Stimulated activated CD4-positive, alpha-beta T cell treated with anti-CD3 and anti-CD28 coated beads, Interleukin-4, amount 100 ng/mL, for 48 hours (primary cell): ENCODE measurements at regions not wholly inside any gene's neighbourhood (a gene's known extent, or its start where the extent isn't known, plus 50 kb on each side); places are given as distances from the start of the nearest gene placed in this dataset.

Experiments used
- DNase-seq, 2 donors: peaks; one replicate each; pipeline ENCODE4 v3.0.0-alpha.2; 2020; ENCODE audit warnings: low read depth in 2 of 2

DNA sequence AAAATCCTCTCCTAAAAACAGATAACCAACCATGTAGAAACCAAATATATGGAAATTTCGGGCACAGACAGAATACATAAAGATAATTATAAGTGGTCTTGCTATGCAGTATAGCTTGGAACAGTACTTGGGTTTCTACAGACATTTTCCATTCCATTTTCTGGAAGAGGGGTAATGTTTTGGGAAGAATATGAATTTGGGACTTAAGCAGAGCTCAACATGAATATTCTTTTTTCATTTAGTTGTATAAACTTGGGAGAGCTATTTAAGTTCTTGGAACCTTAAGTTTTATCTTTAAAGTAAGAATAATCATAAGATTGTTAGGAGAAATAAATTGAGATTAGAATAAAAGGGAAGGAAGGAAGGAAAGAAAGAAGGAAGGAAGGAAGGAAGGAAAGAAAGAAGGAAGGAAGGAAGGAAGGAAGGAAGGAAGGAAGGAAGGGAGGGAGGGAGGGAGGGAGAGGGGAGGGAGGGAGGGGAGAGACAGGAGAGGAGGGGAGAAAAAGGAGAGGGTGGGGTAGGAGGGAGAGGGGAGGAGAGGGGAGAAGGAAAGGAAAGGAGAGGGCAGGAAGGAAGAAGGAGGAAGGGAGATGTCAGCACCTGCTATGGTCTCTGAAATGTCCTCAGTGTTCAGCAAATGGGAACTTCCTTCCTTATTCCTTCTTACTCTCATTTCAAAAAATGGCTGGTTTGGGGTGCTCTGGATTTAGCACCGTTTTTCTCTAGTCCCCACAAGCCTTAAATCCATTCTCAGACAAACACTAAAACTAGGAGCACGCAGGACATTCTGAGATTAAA lies 248.3 kb downstream of the LY86 start:
- no peak for DNase-seq

DNA sequence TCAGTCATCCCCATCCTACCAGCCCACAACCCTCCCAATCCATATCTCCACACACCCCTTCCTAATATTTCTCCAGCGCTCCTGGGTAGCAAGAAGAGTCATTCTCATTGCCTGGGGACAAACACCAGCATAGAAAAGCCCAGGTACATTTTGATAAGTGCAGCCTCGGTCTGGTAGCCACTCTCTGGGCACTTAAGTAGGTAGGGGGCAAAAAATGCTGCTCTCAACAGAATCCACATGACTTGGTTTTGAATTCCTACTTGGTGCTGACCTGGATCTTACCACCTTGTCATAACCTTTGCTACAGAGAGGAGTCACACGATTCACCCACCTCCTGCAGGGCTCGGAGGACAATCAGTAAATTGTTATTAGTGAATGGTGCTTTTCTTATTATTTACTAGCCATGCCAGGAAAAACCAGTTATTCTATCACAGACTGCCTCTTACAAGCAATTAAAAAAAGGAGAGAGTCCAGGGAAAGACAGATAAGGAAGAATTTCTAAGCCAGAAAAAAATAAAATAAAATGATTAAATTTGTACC lies 249.1 kb downstream of the LY86 start:
- DNase-seq, result no peak

DNA sequence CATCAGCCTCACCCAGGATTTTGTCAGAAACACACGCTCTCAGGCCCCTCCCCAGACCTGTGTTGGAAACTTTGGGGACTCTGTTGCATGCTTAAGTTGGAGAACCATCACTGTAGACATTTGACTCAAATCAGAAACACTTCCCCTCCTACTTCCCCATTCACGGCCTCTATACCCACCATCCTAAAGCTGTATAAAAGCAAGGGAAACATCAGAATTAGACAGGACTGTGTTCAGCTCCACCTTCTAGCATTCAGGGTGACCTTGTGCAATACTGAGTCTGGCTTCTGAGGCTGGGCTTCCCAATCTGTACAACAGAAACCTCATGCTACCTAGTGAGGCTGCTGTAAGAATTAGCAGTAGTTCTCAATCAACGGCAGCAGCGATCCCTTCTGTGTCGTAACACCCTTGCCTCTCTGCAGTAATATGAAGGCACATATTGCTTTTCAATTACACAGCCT lies 252.3 kb downstream of the LY86 start:
- no peak for DNase-seq

DNA sequence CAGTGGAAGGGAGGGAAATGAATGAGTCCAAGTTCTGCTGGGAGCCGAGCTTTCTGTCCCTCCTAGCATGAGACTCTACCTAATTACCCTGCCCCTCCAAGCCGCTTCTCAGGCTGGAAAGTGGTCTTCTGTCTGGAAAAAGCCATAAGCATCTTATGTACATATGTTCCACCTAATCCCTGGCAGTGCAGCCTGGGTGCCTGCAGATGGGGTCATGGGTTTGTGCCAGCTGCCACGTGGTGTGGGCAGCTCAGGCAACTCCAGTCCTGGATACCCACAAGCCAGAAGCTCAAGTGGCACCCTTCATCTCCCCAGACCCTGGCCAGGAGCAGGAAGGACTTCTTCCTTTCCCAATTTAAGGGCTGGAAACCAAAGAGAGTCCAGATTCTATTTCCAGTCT lies 253.1 kb downstream of the LY86 start:
- no peak for DNase-seq

DNA sequence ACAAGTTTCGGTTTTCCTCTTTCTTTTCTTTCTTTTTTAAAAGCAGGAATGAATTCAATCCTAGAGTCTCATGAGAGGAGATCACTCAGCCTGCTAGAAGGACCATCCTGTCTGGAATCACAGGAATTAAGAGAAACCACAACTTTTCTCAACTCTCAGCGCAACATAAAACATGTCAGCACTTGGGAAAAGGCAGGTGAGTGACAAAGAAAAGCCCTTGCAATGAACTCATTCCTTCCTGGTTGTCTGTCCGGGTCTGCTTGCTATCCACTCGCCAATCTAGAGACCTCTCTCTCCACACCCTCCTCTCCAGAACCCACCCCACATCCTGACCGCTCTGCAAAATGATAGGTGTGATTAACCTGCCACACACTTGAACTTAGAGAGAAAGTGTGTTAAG lies 253.8 kb downstream of the LY86 start:
- no peak for DNase-seq

DNA sequence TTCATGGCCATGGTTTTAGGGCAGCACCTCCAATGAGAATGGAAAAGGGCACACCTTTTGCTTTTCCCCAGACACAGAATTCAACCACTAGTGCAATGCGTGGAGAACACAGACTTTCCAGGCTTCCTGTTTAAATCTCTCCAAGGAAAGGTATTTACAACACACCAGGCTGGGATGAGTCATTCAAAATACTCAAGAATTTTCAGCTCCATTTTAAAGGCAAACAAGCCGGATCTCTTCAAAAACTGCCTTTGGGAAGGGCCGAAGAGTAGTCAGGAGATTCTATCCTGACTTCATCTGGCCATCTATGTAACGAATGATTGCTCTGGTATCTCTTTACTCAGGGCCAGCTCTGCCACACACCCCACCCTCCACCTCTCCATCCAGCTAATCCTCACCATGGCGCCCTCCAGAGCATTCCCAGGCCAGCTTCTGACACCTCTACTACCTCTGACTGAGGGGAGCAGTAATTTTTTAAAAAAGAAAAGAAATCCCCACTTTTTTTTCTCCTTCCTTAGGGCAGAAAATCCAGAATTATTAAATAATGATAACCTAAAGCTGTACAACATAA lies 254.6 kb downstream of the LY86 start:
- DNase-seq, result no peak

DNA sequence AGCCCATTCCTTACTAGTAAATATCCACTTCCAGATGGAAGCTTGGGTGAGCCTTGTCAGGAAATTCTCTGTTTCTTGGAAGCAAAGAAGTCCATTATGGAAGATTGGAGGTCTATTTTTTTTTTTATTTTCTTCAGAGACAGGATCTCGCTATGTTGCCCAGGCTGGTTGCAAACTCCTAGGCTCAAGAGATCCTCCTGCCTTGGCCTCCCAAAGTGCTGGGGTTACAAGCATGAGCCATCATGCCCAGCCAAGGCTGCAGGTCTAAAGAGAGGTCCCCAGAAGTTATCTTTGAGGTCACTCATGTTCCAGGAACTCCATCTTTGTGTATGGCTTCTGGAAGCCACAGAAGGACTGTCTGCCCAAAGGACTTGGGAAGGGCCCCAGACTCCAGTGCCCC lies 255.3 kb downstream of the LY86 start:
- DNase-seq, result no peak

DNA sequence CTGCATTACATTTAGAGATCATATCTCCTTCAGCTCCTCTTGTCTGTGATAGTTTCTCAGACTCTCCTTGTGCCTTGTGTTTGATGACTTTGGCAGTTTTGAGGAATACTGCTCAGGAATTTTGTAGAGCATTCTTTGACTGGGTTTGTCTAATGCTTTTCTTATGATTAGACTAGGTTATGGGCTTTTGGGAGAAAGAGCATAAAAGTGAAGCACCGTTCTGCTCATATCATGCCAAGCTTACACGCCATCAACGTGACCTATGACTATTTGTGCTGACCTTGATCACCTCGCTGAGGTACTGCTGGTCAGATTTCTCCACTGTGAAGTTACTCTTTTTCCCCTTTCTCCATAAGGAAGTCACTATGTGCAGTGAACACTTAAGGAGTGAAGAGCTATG lies 256.0 kb downstream of the LY86 start:
- DNase-seq, result no peak

DNA sequence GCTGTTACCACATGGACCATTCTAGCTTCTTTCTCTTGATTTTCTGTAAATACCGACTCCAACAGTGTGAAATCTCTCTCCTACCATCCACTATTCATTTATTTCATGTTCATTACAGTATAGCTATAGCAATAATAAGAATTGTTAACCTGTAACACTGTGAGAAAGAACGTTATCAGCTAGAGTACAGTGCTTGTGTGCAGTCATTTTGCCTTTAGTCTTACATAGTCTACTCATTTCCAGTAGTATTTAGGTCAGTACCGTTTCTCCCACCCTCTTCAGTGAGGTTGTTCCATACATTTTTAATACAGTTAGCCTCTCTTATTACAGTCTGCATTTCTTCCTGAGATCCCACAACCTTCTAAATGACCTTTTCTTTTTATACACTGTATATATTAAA lies 257.1 kb downstream of the LY86 start:
- no peak for DNase-seq

DNA sequence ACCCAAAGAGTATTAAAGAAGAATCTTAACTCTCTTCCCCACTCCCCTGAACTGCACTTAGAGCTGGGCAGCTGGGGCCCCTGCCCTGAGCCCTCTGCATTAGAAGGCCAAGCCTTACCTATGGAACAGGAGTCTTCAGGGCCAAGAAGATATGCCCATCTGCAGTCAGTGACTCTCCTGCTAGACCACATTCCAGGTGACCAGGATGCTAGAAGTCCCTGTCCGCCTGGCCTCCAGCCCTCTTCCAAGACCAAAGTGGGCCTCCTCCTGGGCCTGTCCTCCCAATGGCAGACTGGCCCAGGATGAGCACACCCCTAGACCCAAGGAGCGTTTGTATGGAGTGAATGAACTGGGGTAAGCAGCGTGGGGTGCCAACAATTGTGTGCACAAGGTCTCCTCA lies 259.1 kb downstream of the LY86 start:
- DNase-seq, result no peak

DNA sequence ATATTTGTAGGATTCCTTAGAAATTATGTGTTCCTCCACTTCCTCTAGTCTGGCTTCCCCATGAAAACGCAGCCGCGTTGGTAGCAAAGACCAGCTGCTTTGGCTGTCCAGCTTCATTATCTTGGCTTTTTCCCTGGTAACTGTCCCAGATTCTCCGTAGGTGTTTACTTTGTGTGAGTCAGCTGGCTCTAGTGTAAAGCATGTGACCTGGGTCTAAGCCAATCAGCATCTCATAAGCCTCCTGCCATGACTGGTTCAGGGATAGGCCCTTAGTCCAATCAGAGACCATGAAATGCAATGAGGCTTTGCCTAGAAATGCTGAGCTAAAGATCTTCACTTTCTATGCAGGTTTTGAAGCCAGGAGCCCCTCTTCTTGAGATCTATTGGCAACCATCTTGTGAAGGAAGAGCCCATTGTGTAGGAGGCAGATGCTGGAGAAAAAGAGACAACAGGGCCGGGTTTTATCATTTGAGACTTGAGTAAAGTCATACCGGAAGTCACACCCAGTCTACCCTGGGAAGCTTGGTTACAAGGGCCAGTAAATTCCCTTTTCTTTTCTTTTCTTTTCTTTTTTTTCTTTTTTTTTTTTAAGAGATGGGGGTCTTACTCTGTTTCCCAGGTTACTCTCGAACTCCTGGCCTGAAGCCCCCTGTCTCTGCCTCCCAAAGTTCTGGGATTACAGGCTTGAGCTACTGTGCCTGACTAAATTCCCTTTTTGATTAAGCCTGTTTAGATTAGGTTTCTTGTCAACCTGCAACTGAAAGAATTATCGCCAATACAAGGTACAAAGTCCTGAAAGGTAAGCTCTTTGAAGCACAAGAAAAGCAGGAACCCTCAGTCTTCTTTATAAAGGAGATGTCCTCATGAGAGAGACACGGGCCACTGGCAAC lies 256.5 kb upstream of the RREB1 start:
- no peak for DNase-seq

DNA sequence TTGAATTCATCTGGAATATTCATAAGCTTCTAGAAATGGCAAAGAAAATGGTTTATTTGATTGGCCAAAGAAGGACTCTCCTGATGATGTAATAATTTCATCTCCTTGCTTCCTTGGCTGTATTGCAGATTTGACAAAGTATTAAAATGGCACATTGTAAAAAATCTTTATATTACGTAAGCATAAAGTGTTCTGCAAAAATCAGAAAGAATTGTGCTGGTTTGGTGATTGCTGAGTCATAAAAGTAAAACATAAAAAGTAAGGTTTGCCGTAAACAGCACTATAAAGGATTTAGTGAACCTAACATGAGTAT lies 255.9 kb upstream of the RREB1 start:
- no peak for DNase-seq

DNA sequence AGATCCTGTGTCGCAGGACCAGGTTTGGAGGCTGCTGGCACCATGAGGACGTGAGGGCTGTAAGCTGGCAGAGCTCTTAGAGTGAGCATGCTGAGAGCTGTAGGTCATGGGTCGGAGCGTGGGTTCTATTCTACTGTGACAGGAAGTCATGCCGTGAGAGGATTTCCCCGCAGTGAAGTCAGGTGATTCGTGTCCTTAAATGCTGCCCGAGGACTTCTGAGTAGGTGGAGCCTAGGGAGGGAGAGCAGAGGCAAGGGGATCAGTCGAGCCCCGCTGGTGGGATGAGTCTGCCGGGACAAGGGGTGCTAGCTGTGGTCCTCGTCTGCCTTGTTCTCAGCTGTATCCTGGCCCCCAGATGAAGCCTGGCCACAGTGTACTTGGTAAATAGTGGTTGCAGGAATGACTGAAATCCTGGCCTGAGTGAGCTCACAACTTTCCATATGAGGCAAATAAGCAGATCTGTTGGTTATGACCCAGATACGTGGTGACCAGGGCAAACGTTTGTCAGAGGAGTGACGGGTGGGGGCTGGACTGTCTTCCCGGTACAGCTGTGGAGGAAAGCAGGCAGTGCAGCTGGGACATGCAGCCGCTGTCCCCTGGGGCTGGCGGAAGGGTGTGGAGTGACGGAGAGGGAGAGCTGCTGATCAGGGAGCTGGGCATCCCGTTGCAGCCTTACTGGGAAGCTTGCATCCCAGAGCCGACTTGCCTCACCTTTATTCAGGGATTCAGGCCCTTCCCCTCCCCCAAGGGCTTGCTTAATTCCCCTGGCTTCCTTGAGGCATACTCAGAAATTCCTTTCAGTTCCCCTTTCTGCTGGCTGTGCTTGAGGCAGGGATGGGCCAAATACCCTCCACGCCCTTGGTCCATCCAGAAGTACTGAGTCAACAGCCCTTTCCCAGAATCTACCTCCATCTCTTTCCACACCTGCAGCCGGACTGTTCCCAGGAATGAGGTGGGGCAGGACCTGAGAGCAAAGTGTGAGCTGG lies 250.9 kb upstream of the RREB1 start:
- peak; percentile 45 to 47 for DNase-seq

DNA sequence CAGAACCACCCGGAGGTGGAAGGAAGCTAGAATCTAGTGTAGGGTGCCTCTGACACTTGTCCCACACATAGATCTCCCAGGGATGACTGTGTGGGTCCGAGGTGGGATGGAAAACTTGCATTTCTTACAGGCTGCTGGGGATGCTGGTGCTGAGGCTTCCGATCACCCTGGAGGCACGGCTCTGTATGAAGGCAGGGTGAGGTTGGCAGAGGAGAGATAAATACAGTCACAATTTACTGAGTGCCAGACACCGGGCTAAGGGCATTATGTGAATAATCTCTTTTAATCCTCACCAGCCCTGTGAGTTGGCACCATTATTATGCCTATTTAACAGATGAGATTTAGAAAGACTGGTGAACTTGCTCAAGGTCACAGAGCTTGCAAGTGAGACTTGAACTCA lies 250.2 kb upstream of the RREB1 start:
- no peak for DNase-seq

DNA sequence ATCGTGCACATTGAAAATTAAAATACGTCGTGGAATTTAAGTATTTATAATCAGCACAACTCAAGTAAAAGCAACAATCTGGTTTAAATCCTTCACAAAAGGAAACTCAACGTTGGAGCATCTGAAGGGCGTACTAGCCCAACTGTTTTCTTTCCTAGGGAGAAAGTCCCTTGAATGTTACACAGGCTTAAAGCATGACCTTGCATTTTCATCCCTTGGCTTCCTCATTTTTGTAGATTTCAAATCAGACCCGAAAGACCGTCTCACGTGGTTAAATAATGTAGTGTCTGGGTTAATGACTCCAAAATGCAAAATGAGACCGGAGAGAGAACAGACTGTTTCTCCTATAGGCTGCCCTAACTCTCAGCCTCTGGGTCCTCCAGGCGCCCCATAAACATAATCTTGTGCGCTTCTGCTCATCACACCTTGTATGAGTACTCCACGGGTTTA lies 249.2 kb upstream of the RREB1 start:
- DNase-seq, result no peak

DNA sequence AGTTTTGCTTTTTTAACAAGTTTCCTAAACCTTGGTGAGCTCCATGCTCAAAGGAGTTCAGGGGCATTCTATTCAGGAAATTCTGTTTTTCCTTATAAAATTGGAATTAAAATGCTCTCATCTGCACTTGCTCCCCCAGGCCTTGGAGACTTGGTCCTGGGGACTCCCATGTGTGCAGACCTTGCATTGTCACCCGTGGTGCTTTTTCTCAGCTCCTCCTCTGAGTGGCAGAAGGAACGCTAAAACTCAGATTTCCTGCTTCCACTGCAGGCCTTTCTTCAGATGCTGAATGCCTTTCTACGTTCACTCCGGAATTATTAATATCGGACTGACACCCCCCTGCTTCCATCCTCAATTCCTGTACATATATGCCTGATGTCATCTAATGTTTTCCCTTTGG lies 248.7 kb upstream of the RREB1 start:
- DNase-seq, result no peak

DNA sequence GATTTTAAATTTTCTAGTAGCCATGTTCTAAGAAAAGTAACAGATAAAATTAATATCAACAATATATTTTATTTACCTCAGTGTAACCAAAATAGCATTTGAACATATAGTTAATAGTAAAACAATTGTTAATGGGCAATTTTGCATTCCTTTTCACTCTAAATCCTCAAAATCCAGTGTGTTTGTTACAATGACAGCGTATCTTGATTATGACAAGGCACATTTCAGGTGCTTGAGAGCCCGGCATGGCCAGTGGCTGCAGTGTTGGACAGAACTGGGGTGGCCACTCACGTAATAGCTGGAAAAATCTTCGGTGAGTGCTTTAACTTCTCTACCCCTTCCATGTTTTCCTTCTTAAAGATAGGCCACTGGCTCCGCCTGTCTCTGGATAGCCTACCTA lies 248.0 kb upstream of the RREB1 start:
- no peak for DNase-seq

DNA sequence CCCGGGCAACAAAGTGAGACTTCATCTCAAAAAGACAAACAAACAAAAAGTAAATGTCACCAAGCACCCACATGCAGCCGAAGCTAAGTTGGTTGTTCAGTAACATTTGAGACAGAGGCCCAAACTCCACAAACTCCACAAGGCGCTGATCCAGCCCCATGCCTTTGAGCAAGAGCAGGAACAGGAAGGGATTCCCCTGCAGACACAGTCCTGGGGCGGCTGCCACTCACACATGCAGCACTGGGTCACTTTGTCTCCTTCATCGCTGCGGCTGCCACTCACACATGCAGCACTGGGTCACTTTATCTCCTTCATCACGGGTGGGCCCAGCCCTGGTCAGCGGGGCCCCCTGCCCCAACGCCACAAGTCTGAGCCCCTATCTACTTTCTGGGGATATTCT lies 246.9 kb upstream of the RREB1 start:
- no peak for DNase-seq

DNA sequence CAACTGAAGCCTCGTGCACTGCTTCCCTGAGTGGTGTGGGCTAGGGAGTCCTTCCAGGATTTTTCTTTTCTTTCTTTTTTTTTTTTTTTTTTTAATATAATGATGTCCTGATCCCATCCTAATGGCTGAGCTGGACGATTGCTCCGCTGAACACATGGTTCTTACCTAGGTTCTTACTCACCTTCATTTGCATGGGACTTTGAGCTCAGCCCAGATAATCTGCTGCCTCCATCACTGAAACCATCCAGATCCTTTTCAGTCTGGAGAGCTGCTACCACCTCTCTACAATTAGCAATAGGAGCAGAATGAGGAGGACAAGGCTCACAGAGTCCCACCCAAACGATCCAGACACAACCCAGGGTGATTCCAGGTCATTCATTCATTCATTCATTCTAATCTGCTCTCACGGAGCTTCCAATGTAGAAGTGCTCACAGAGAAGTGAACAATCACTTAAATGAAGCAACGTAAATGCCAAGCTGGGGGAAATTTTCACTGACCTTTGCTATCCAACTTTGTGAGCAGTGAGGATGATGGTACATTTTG lies 246.3 kb upstream of the RREB1 start:
- DNase-seq, result no peak

DNA sequence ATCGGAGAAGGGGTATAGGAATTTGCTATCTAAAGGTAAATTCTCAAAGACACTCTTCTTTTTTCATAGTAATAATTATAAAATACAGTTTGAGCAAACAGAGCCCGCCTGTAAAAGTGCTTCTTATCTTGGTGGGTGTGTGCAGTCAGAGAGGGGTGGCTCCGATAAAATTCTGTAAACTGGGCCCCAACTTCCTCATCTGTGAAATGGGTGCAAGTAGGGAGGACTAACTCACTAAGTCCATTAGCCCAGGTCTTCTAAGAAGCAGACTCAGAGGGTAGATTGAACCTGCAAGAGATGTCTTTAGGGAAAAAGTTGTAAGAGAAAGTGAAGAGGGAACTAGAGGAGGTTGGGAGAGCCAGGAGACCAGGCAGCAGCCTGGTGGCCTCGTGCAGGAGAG lies 245.8 kb upstream of the RREB1 start:
- no peak for DNase-seq
